GM12878 (cell line): ENCODE measurements at regions not wholly inside any gene's neighbourhood (a gene's known extent, or its start where the extent isn't known, plus 50 kb on each side); places are given as distances from the start of the nearest gene placed in this dataset.

ENCODE experiments used
- ATAC-seq: fragments of 200-7000 bp; cut with Tn5 transposase; 3 replicates; pipeline ENCODE4 v1.9.1; 2020; ENCODE audit warnings: mild to moderate bottlenecking, moderate library complexity
- BruUV-seq: library from RNA; stranded (reverse); fragments of 400-500 nt; replicated peaks from 2 replicates; lab custom pipeline; 2021; lab: Mats Ljungman, UMichigan
- CTCF ChIA-PET: fragments of 300-600 bp; sonication (Branson Sonifier 250); formaldehyde crosslinking; extraction: SDS; loops from one replicate; lab custom pipeline; 2021; ENCODE audit warnings: inconsistent platforms; lab: Yijun Ruan, JAX
- POLR2A ChIA-PET: fragments of 350-600 bp; formaldehyde crosslinking; extraction: SDS; loops from one replicate; lab custom pipeline; 2021; ENCODE audit warnings: inconsistent platforms; lab: Charles Lee
- RAD21 ChIA-PET: fragments of 300-600 bp; sonication (Branson Sonifier 250); formaldehyde crosslinking; loops from one replicate; lab custom pipeline; 2023; ENCODE audit warnings: antibody characterized with exemption; ENCODE audit not compliant: unreplicated experiment; lab: Charles Lee
- SMC1A ChIA-PET: fragments of 300-600 bp; sonication (Branson Sonifier 250); formaldehyde crosslinking; loops from one replicate; lab custom pipeline; 2023; ENCODE audit not compliant: unreplicated experiment, uncharacterized antibody; lab: Charles Lee
- DNase-seq: peaks from one replicate; pipeline ENCODE4 v3.0.0-alpha.2; 2011; ENCODE audit warnings: low read depth, low spot score
- FAIRE-seq: peaks from 3 replicates; lab custom pipeline; 2011; peaks lifted over from hg19 to GRCh38; lab: Jason Lieb, UNC
- H2AFZ ChIP-seq: 2 replicates; pipeline ENCODE4 v1.6.0; 2011; ENCODE audit warnings: low read depth, low read length, control low read depth; ENCODE audit not compliant: control insufficient read depth
- H3K27ac ChIP-seq: 2 replicates; pipeline ENCODE4 v1.5.1; 2011; ENCODE audit warnings: control low read depth; ENCODE audit not compliant: control insufficient read depth, insufficient read depth
- H3K27me3 ChIP-seq, 2 experiments: replicated peaks in 1 of 2; 2 replicates each; pipeline versions ENCODE4 v1.6.0 to v1.6.1; 2011; ENCODE audit warnings: low read length in 1 of 2; ENCODE audit not compliant: control insufficient read depth in 2 of 2, insufficient read depth in 2 of 2
- H3K36me3 ChIP-seq, 2 experiments: 2 replicates each; pipeline ENCODE4 v1.5.1; 2011; ENCODE audit warnings: low read length in 1 of 2; ENCODE audit not compliant: control insufficient read depth in 2 of 2, insufficient read depth in 2 of 2
- H3K4me1 ChIP-seq: 2 replicates; pipeline ENCODE4 v1.6.1; 2011; ENCODE audit warnings: mild to moderate bottlenecking, low read length, moderate library complexity, mixed read lengths; ENCODE audit not compliant: control insufficient read depth, insufficient read depth
- H3K4me2 ChIP-seq: 2 replicates; pipeline ENCODE4 v1.6.0; 2011; ENCODE audit warnings: control low read depth; ENCODE audit not compliant: control insufficient read depth, insufficient read depth
- H3K4me3 ChIP-seq: fragments of 200-600 bp; sonication (generic); 2 replicates; pipeline ENCODE4 v1.5.1; 2016
- H3K79me2 ChIP-seq: 2 replicates; pipeline ENCODE4 v1.6.0; 2011; ENCODE audit warnings: low read length; ENCODE audit not compliant: control insufficient read depth, insufficient read depth
- H3K9ac ChIP-seq: 2 replicates; pipeline ENCODE4 v1.8.0; 2011; ENCODE audit warnings: low read length, control low read depth, mixed read lengths; ENCODE audit not compliant: control insufficient read depth, insufficient read depth
- H3K9me3 ChIP-seq: replicated peaks from 3 replicates; pipeline ENCODE4 v1.5.1; 2011; ENCODE audit warnings: mild to moderate bottlenecking, low read length; ENCODE audit not compliant: control insufficient read depth, insufficient read depth
- H4K20me1 ChIP-seq: 2 replicates; pipeline ENCODE4 v1.6.0; 2011; ENCODE audit not compliant: control insufficient read depth, insufficient read depth
- CBFB ChIP-seq: IDR thresholded peaks from 2 replicates; pipeline ENCODE4 v1.6.1; 2016; ENCODE audit warnings: antibody characterized with exemption, low read depth
- CHD2 ChIP-seq: IDR thresholded peaks from 2 replicates; pipeline ENCODE4 v1.6.1; 2011; ENCODE audit warnings: low read depth, low read length, improper control_type of control experiment, borderline replicate concordance
- EZH2 ChIP-seq: IDR thresholded peaks from 2 replicates; pipeline ENCODE4 v1.6.1; 2012; ENCODE audit warnings: low read depth, mild to moderate bottlenecking, control low read depth, inconsistent platforms, low read length, borderline replicate concordance; ENCODE audit not compliant: control insufficient read depth
- NFYB ChIP-seq: IDR thresholded peaks from 2 replicates; pipeline ENCODE4 v1.6.1; 2011; ENCODE audit warnings: low read depth, mild to moderate bottlenecking, low read length, improper control_type of control experiment, moderate library complexity; ENCODE audit not compliant: insufficient read depth
- RCOR1 ChIP-seq: conservative IDR thresholded peaks from 2 replicates; pipeline ENCODE4 v1.6.1; 2012; ENCODE audit warnings: low read depth, low read length, improper control_type of control experiment
- SIX5 ChIP-seq: IDR thresholded peaks from 2 replicates; pipeline ENCODE4 v1.6.1; 2011; ENCODE audit warnings: mild to moderate bottlenecking, low read depth, low read length, moderate library complexity; ENCODE audit not compliant: severe bottlenecking
- ZNF274 ChIP-seq: IDR thresholded peaks from one replicate; pipeline ENCODE4 v1.8.0; 2011; ENCODE audit not compliant: insufficient read length, insufficient read depth
- ZNF384 ChIP-seq: IDR thresholded peaks from 2 replicates; pipeline ENCODE4 v1.6.1; 2012; ENCODE audit warnings: low read depth, mild to moderate bottlenecking, low read length, improper control_type of control experiment, borderline replicate concordance
- WGBS: methylation state at CpG from one replicate; pipeline ENCODE4 v1.1.6; 2016; ENCODE audit warnings: low lambda C conversion rate; ENCODE audit not compliant: insufficient replicate concordance, insufficient coverage; ENCODE audit errors: missing lambda C conversion rate; 5-methylcytosine and 5-hydroxymethylcytosine counted together
- in situ Hi-C: fragments of 300-500 bp; cut with MboI; formaldehyde crosslinking; loops from 9 replicates; pipeline ENCODE4 v1.14.3; 2018; ENCODE audit warnings: mixed read lengths
- intact Hi-C: fragments of 100-400 bp; cut with micrococcal nuclease; formaldehyde crosslinking; loops from one replicate; pipeline ENCODE4 v1.14.2; 2022; ENCODE audit not compliant: unreplicated experiment
- TF ChIP-seq, protein P1 (sequence below): IDR thresholded peaks from 2 replicates; pipeline ENCODE4 v1.6.1; 2012; ENCODE audit warnings: low read depth, low read length, improper control_type of control experiment
- TF ChIP-seq, protein P2 (sequence below): fragments of 150-350 bp; IDR thresholded peaks from 2 replicates; pipeline ENCODE4 v1.6.1; 2014; ENCODE audit warnings: mild to moderate bottlenecking, low read depth, low read length
- TF ChIP-seq, protein P3 (sequence below): fragments of 450-650 bp; IDR thresholded peaks from 2 replicates; pipeline ENCODE4 v1.6.1; 2016; ENCODE audit warnings: mild to moderate bottlenecking
- TF ChIP-seq, protein P4 (sequence below): fragments of 450-650 bp; IDR thresholded peaks from 2 replicates; pipeline ENCODE4 v1.6.1; 2016; ENCODE audit warnings: mild to moderate bottlenecking
- TF ChIP-seq, protein P5 (sequence below): fragments of 450-650 bp; IDR thresholded peaks from 2 replicates; pipeline ENCODE4 v1.6.1; 2017; ENCODE audit warnings: mild to moderate bottlenecking
- TF ChIP-seq, protein P6 (sequence below): IDR thresholded peaks from 2 replicates; pipeline ENCODE4 v1.6.1; 2012; ENCODE audit warnings: mild to moderate bottlenecking, low read depth, low read length

DNA sequence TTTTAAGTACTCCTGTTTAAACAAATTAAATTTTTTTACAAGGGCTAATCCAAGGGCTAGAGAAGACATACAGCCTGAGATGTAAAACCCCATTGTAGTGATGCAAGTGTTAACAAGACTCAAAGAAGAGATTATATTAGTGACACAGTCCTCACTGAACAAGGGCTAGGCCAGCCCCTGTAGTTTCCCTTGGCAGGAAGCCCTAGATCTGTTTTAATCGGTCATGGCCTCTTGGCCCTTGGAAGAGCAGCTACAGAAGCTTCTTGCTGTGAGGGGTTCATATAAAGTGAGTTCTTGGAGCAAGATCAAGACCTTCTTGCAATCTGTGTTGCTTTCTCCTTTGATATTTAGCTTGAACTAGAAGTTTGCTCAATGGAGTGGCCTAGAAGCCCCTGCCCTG, 1339.4 kb downstream of the XPNPEP1 start:
- FAIRE-seq (no peak), ATAC-seq (no peak), DNase-seq (no peak)
- H3K27ac ChIP-seq: no peak overlapping the region
- SMC1A ChIA-PET: no interaction called here
- H3K4me1 ChIP-seq: no peaks in the 10 kb centered on the region
- H3K36me3 ChIP-seq: no peaks in the 10 kb centered on the region
- no peak overlapping the region for H3K9ac ChIP-seq
- H3K79me2 ChIP-seq: no peaks in the 10 kb centered on the region
- no peak overlapping the region for H3K4me2 ChIP-seq
- H4K20me1 ChIP-seq: no peaks in the 10 kb centered on the region
- H3K27me3 ChIP-seq: no peaks in the 10 kb centered on the region
- no peaks in the 10 kb centered on the region; the same call in 2 of the 3 replicates for H3K9me3 ChIP-seq
- no TSS peak for BruUV-seq
- POLR2A ChIA-PET: no interaction called here
- in situ Hi-C loops: no loop called here
- H2AFZ ChIP-seq: no peak overlapping the region
- intact Hi-C loops: no loop called here
- RAD21 ChIA-PET: no interaction called here
- no peak overlapping the region for H3K4me3 ChIP-seq
- CTCF ChIA-PET: no interaction called here
- 0% methylated on average over 1 of the region's 1 CpG for WGBS
- TF ChIP-seq, protein P1, sequence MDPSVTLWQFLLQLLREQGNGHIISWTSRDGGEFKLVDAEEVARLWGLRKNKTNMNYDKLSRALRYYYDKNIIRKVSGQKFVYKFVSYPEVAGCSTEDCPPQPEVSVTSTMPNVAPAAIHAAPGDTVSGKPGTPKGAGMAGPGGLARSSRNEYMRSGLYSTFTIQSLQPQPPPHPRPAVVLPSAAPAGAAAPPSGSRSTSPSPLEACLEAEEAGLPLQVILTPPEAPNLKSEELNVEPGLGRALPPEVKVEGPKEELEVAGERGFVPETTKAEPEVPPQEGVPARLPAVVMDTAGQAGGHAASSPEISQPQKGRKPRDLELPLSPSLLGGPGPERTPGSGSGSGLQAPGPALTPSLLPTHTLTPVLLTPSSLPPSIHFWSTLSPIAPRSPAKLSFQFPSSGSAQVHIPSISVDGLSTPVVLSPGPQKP: no peak
- TF ChIP-seq EZH2 (no peak), SIX5 (no peak), ZNF274 (no peak), RCOR1 (no peak), CHD2 (no peak), NFYB (no peak), ZNF384 (no peak), CBFB (no peak)
- TF ChIP-seq, protein P2, sequence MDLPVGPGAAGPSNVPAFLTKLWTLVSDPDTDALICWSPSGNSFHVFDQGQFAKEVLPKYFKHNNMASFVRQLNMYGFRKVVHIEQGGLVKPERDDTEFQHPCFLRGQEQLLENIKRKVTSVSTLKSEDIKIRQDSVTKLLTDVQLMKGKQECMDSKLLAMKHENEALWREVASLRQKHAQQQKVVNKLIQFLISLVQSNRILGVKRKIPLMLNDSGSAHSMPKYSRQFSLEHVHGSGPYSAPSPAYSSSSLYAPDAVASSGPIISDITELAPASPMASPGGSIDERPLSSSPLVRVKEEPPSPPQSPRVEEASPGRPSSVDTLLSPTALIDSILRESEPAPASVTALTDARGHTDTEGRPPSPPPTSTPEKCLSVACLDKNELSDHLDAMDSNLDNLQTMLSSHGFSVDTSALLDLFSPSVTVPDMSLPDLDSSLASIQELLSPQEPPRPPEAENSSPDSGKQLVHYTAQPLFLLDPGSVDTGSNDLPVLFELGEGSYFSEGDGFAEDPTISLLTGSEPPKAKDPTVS: no peak
- TF ChIP-seq, protein P3, sequence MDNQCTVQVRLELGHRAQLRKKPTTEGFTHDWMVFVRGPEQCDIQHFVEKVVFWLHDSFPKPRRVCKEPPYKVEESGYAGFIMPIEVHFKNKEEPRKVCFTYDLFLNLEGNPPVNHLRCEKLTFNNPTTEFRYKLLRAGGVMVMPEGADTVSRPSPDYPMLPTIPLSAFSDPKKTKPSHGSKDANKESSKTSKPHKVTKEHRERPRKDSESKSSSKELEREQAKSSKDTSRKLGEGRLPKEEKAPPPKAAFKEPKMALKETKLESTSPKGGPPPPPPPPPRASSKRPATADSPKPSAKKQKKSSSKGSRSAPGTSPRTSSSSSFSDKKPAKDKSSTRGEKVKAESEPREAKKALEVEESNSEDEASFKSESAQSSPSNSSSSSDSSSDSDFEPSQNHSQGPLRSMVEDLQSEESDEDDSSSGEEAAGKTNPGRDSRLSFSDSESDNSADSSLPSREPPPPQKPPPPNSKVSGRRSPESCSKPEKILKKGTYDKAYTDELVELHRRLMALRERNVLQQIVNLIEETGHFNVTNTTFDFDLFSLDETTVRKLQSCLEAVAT: no peak
- TF ChIP-seq, protein P4, sequence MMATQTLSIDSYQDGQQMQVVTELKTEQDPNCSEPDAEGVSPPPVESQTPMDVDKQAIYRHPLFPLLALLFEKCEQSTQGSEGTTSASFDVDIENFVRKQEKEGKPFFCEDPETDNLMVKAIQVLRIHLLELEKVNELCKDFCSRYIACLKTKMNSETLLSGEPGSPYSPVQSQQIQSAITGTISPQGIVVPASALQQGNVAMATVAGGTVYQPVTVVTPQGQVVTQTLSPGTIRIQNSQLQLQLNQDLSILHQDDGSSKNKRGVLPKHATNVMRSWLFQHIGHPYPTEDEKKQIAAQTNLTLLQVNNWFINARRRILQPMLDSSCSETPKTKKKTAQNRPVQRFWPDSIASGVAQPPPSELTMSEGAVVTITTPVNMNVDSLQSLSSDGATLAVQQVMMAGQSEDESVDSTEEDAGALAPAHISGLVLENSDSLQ: no peak
- TF ChIP-seq, protein P5, sequence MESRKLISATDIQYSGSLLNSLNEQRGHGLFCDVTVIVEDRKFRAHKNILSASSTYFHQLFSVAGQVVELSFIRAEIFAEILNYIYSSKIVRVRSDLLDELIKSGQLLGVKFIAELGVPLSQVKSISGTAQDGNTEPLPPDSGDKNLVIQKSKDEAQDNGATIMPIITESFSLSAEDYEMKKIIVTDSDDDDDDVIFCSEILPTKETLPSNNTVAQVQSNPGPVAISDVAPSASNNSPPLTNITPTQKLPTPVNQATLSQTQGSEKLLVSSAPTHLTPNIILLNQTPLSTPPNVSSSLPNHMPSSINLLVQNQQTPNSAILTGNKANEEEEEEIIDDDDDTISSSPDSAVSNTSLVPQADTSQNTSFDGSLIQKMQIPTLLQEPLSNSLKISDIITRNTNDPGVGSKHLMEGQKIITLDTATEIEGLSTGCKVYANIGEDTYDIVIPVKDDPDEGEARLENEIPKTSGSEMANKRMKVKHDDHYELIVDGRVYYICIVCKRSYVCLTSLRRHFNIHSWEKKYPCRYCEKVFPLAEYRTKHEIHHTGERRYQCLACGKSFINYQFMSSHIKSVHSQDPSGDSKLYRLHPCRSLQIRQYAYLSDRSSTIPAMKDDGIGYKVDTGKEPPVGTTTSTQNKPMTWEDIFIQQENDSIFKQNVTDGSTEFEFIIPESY: no peak
- TF ChIP-seq, protein P6, sequence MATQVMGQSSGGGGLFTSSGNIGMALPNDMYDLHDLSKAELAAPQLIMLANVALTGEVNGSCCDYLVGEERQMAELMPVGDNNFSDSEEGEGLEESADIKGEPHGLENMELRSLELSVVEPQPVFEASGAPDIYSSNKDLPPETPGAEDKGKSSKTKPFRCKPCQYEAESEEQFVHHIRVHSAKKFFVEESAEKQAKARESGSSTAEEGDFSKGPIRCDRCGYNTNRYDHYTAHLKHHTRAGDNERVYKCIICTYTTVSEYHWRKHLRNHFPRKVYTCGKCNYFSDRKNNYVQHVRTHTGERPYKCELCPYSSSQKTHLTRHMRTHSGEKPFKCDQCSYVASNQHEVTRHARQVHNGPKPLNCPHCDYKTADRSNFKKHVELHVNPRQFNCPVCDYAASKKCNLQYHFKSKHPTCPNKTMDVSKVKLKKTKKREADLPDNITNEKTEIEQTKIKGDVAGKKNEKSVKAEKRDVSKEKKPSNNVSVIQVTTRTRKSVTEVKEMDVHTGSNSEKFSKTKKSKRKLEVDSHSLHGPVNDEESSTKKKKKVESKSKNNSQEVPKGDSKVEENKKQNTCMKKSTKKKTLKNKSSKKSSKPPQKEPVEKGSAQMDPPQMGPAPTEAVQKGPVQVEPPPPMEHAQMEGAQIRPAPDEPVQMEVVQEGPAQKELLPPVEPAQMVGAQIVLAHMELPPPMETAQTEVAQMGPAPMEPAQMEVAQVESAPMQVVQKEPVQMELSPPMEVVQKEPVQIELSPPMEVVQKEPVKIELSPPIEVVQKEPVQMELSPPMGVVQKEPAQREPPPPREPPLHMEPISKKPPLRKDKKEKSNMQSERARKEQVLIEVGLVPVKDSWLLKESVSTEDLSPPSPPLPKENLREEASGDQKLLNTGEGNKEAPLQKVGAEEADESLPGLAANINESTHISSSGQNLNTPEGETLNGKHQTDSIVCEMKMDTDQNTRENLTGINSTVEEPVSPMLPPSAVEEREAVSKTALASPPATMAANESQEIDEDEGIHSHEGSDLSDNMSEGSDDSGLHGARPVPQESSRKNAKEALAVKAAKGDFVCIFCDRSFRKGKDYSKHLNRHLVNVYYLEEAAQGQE: no peak
